D341Med (cell line): ENCODE measurements at regions not wholly inside any gene's neighbourhood (a gene's known extent, or its start where the extent isn't known, plus 50 kb on each side); places are given as distances from the start of the nearest gene placed in this dataset.
"Not testable (repeated sequence)": the region's sequence is repeated elsewhere in the genome, so short reads cannot be mapped to it uniquely, and the experiment has no call there.

ENCODE experiments used
- DNase-seq: peaks from one replicate; pipeline ENCODE4 v3.0.0; 2012; ENCODE audit warnings: low spot score

DNA sequence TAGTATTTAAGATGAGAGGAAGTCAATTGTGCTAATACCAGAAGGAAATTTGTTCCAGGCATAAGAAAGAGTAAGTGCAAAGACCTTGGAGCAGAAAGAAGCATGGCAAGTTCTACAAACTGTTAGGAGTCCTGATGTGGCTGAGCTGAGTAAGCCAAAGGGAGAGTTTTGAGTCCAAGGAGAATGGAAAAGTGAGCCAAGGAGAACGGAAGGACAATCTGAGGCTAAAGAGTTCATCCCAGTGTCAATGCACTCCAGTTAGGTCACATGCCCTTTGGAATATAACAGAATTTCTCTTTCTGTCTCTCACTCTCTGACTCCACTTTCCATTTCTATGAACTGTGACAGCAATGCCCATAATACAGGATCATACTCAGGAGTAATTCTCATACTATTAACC lies 224.7 kb downstream of the CAAP1 start:
- DNase-seq, result no peak

DNA sequence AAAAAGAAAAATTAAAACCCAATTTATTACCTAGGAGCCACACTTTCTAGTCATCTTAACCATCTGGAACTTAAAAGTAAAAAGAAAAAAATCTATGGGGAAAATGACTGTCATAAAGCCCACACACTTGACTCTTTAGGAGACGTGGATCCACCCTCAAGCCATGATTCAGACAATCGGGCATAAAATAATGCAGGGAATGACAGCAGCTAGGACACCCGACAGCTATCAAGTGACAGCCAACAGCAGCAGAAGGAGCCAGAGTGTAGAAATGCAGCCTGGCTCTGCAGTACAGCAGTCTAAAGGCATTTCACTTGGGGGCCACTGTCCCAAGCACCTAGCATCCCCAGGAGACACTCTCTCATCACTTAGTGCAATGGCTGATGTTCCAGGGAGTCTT lies 226.9 kb downstream of the CAAP1 start:
- DNase-seq, result no peak

DNA sequence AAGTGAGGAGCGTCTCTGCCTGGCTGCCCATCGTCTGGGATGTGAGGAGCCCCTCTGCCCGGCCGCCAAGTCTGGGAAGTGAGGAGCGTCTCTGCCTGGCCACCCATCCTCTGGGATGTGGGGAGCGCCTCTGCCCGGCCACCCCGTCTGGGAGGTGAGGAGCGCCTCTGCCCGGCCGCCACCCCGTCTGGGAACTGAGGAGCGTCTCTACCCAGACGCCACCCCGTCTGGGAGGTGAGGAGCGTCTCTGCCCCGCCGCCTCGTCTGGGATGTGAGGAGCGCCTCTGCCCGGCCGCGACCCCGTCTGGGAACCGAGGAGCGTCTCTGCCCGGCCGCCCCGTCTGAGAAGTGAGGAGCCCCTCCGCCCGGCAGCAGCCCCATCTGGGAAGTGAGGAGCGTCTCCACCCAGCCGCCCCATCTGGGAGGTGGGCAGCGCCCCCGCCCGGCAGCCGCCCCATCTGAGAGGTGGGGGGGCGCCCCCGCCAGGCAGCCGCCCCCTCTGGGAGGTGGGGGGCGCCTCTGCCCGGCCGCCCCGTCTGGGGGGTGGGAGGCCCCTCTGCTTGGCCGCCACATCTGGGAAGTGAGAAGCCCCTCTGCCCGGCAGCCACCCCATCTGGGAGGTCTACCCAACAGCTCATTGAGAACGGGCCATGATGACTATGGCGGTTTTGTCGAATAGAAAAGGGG lies 228.4 kb downstream of the CAAP1 start:
- DNase-seq, result not testable (repeated sequence)

DNA sequence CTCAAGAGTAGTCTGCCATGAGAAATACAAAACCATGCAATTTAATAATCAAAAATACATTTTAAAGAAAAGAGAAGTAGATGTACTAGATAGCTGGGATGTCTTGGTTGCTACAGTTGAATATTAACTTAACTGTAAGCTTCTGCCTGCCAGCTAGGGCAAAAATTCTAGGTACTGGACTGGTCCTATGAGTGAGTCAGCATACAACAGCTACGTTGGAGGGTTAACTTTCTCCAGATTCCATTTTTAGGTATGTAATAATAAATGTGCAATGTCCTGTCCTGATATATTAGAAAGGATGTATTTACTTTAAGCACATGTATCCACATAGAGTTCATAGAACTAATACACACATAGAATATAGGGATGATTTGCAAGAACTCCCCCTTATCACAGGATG lies 230.1 kb downstream of the CAAP1 start:
- DNase-seq, result no peak

DNA sequence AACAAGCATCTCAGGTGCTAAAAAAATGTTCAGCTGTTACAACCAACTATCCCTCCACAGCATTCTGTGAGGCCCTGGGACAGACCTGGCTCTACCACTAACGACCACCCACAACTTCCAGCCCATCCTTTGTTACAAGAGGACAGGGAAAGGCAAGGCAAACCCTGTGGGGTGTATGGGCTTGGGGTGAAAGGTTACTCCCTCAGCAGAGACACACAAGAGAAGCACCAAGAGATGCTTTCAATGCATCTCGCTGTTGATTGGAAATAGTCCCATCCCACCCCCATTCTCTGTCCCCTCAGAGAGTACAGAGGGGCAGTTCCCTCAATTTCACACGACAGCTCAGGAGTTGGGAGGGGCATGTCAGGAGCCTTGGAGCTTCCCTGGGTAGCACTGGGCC lies 234.1 kb downstream of the CAAP1 start:
- DNase-seq, result no peak

DNA sequence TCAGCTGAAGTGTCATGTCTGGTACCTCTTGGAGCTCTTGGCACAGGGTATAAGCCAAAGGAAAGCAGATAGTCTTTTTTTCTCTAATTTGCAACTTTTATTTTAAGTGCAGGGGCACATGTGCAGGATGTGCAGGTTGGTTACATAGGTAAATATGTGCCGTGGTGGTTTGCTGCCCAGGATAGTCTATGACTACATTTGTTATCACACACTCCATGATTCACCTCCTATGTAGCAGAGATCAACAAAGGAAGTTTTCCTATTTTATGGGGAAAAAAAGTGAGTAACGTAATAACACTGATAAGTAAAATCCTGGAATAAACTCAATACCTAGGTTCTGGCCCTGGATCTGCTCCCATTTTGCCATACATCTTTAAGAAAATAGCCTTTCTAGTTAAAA lies 234.6 kb downstream of the CAAP1 start:
- DNase-seq, result no peak

DNA sequence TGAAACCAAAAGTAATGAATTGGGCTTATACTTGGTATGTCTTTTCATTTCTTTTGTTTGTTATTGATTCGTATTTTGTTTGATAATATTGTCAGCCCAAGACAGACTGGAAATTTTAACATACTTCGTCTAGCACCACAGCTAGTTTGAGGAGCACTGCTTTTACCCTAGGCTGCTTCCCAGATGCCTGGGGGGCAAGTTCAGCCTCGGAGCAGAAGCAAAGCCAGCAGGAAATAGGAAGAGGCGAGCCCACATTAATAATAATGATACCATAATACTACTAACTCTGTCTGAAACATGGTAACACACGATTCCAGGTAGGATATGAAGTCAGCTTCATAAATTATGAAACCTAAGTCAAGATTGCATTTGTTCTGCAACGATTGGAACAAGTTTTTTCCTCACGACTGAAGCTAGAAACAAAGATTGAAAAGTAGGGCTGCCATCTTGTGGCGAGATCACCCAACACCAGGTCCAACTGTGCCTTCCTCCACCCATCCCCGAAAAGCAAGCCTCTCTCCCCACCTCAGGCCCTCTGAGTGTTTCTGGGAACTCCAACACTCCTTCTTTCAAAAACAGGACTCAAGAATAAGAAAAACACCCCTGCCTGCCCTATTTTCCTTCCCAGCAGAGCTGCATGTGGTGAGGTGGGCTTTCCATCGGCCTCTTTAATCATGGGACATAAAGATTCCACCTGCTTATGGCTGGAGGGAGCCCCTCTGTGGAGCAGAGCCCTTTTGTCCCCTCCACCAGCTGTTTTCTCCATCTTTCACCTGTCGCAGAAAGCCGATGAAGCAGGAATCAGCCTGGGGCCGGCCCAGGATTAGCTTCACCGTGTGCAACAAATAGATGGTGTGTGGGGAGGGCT lies 236.4 kb downstream of the CAAP1 start:
- peak; percentile 67 for DNase-seq

DNA sequence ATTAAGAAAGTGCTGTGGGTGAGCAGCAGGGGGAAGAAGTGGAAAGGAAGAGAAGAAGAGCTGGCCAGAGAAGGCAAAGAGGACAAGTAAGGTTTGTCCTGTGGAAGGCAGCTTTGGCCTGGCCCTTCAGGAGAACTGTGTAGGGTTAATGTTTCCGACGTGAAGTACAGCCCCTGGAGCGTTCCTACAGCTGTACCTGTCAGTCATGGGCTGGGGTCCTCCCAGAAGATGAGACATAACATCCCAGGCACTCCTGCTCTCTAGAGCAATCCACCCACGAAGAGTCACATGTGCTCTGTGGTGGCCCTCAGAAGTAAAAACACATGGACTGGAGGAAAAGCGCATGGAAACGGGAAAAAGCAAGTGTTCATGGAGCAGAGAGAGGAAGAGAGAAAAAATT lies 237.4 kb downstream of the CAAP1 start:
- DNase-seq, result no peak

DNA sequence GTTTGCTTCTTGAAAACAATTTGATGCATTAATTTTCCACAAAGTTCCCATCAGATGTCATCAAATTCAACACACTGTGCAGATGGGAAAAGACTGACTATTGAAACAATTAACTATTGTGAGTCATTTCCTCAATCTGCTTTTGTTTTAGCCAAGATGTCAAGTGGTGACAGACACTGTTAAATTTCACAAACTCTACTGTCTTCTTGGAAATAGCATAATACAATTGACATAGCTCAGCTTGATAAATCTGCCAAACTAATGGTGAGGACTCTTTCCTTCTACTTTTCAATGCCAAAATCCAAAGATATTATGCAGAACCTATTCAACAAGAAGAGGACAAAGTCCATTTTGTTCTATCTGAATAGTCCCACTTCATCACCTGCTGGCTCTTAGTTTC lies 242.3 kb downstream of the CAAP1 start:
- no peak for DNase-seq

DNA sequence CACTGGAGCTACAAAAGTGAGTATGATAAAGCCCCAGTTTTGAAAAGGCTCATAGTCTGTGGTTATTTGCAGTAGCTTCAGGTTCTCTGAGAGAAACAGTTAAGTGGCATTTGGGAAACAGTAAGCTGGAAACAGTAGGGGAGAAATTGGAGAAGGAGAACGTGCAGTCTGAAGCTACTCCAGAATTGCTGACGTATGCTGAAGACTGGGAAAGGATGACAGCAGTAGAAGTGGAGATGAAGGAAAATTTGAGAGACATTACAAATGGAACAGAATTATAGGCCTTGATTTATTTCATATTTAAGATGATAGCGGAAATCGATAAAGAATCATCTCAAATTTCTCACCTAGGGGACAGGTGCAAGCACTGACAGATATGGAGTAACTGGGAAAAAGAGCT lies 248.8 kb downstream of the CAAP1 start:
- DNase-seq, result no peak

DNA sequence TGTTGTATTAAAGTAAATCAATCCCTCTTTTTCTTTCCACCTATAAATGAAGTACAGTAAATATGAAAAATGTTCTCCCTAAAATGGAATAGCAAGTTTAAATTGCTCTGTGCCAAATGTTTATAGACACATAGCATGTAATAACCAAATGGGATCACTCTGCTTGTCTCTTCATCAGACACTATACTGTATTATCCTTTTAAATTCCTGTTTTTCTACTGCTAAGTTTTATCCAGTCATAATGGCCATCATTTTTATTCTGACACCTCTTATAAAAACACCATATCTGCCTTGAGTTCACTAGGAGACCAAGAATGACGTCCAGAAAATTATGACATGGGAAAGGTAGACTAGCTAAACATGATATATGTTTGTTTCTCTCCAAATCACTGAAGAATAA lies 252.8 kb downstream of the CAAP1 start:
- no peak for DNase-seq

DNA sequence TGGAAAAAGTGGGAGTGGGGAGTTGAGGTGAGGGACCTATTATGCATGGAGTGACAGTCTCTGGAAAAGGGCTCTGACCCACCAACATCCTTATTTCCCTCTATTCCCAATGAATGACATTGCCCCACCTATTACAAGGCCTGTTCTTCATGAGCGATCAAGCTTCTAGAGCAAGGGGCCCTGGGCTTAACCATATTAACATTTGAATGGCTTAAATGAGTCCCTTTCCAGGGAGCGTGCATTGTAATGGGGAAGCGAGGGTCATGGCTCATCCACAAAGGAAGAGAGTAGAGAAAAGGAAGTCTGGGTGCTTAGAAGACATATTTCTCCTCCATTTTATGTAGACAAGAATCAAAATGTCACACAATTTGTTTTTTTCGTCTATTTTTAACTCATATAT lies 255.5 kb downstream of the CAAP1 start:
- no peak for DNase-seq

DNA sequence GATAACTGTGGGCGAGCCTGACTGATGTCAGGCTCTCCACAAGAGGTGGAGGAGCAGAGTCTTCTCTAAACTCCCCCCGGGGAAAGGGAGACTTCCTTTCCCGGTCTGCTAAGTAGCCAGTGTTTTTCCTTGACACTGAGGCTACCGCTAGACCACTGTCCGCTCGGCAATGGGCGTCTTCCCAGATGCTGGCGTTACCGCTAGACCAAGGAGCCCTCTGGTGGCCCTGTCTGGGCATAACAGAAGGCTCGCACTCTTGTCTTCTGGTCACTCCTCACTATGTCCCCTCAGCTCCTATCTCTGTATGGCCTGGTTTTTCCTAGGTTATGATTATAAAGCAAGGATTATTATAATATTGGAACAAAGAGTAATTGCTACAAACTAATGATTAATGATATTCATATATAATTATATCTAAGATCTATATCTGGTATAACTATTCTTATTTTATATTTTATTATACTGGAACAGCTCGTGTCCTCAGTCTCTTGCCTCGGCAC lies 278.7 kb downstream of the CAAP1 start:
- DNase-seq, result not testable (repeated sequence)

DNA sequence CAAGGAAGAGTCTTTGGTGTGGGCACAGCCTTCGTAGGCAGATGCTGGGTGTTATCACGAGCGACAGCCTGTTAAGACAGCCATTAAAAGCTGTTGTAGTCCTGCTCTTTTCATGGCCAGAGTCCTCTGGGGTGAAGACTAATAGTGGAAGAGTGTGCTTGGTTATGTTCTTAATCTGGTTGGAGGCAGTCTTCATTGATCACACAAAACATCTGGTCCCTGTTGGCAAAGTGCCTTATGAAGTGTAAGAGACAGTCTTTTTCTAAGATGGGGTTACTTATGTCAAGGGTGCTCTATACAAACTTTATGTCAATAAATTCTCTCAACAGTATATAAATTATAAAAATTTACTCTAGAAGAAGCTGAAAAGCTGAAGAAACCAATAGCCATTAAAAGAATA lies 280.4 kb downstream of the CAAP1 start:
- DNase-seq, result no peak

DNA sequence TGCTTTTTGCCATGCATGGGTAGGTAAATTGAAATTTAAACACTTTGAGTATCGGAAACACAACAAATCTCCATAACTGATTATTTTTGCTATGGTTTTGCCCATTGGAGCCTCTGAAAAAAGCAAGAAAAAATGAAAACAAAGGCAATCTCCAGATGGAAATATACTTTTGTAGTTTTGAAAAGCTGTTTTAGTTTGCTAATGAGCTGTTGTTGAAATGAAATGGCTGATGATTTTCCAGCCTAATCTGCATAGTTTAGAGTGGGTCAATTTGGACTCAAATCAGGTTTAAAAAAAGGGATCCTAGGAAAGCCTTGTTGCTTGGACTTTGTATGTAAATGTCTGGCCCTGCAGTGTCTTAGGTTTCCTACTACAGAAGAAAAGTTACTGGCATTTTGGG lies 285.8 kb downstream of the CAAP1 start:
- no peak for DNase-seq

DNA sequence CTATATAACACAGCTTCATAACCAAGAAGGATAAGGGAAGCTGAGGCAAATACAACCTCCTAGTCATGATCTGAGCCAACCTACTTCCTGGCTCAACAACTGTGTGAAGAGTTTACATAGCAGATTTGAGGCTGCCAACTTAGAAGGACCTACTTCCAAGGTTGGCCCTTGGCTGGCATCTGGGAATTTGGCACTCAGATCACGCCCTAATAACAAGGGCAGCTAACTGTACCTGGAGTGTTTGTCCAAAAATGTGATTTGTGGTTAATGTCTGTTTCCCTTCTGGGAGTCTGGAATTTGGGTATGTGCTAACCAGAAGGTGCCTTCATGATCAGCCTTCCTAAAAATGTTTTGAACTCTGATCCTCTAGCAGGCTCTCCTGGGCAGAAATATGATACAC lies 287.2 kb downstream of the CAAP1 start:
- DNase-seq, result no peak

DNA sequence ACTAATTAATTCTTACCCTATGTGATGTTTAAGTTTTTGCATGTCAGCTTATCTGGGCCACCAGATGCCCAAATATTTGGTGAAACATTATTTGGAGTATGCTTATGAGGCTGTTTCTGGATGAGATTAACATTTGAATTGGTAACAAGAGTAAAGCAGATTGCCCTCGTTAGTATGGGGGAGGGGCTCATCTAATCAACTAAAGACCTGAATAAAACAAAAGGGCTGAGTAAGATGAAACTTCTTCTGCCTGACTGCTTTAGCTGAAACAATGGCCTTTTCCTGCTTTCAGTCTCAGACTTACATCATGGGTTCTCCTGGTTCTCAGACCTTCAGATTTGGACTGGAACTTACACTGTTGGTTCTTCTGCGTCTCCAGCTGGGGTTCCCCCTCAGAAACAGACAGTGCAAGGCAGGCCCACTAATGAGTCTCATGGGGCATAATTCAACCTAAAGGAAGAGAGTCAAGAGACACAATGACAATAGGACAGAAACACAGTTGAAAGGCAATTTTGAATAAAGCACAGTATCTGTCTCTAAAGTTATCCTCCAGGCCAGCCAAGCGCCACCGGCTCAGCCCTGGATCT lies 288.4 kb downstream of the CAAP1 start:
- DNase-seq, result no peak

DNA sequence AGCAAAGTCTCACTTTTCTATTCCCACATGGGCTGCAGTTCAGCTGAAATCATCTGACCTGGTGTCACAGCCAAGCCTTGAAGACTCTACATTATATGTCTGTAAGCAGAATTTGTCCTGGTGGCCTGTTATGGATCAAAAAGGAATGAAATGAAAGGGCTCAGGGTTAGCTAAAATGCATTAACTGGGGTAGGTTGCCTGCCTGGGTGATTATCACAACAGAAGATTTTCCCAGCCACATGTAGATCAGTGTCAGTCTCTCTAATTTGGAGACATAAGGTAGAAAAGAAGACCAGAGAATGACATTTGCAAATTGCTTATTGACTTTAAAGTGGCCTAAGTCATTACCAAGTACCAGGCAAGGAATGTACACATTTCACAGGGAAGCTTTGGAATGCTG lies 289.0 kb downstream of the CAAP1 start:
- no peak for DNase-seq

DNA sequence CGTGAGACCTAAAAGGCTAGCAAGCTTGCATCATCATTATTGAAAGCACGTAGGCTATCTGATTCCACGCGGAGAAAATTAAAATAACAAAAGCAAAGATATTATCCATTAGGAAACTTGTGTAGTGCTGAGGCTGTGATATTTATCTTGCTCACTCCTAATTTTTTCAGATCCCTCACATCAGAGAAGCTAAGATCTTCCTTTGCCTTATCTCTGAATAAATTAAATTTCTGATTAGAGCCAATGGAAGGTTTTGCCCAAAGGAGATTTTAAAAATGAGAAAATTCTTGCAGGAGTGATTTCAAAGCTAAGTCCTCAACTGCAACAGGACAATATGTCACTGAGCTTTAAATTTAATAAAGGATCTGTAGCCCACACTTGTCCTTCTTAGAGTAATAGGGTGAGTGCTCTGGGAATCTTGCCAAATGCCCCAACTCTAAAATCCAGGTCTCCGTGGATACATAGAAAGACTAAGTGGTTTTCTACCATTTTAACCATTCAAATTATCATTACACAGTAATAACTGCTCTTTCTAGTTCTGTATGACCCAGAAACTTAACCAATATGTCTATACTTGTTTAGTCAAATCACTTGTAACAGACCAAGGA lies 295.0 kb downstream of the CAAP1 start:
- no peak for DNase-seq

DNA sequence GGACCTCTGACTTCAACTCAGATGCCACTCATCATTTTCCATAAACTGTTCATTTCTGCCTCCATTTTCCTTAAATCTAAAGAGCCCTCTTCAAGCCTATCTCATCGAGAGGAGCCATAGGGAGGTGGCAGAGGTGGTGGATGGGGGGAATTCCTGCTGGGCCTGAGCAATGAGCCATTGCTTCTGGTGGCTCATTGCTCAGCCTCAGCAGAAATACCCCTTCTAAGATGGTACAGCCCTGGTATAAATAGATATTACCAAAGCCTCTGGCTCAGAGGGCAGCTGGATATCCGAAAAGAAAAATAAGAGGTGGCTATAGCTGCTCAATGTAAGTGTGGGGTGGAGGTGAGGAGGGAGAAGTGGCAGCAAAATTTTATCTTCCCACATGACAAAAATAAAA lies 313.5 kb downstream of the CAAP1 start:
- no peak for DNase-seq

DNA sequence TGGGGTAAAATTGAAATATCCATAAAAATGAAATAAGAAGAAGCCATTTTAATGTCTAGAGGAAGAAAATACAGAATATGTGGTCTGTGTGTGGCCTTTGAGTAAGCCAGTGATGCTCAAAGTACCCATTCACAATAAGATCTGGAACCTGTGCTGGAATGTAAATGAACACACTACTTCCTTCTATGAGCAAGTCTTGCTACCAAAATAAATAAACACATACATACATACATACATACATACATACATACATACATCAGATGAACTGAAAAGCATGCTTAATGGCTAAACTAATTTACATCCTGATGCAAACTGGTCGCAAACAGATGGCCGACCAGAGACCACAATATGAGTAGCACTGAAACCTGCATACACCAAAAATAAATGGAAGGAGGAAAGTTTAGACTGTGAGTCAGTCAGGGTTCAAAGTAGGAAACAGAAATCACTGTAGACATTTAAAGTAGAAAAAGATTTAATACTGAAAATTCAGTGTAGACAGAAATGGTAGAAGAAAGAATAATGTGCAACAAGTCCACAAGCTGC lies 317.6 kb downstream of the CAAP1 start:
- no peak for DNase-seq

DNA sequence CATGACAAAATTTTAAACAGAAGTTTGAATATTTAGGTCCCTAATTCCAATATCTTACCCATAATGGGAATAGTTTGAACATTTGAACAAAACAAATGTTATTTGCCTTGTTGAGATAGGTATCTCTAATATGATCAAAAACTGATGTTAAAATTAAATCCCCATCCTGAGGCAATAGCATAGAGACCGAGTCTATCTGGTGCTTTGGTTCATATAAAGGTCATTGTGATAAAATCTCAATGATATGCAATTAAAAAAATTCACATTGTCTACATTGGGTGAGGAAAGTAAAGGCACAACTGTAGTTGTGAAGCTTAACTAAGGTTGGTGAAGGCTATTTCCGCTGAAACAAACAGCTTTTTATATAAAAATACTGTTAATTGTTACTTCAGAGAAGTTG lies 318.3 kb downstream of the CAAP1 start:
- DNase-seq, result no peak
